Stimulated activated CD8-positive, alpha-beta memory T cell treated with anti-CD3 and anti-CD28 coated beads, Interleukin-2, amount 100 ng/mL, for 48 hours (primary cell): ENCODE measurements at regions not wholly inside any gene's neighbourhood (a gene's known extent, or its start where the extent isn't known, plus 50 kb on each side); places are given as distances from the start of the nearest gene placed in this dataset.
"Not testable (repeated sequence)": the region's sequence is repeated elsewhere in the genome, so short reads cannot be mapped to it uniquely, and the experiment has no call there.

ENCODE experiments used
- DNase-seq, 2 donors: peaks; one replicate each; pipeline ENCODE4 v3.0.0-alpha.2; 2020; ENCODE audit warnings: low read depth in 2 of 2

GRCh38 chr1:194710671-194711070 lies 1524.3 kb upstream of the B3GALT2 start:
- no peak for DNase-seq

- no peak for DNase-seq
Measured at GRCh38 chr1:194709439-194709838, 1523.0 kb upstream of the B3GALT2 start.

- DNase-seq = no peak
Measured at GRCh38 chr1:194707074-194707473, 1520.7 kb upstream of the B3GALT2 start.

- DNase-seq = no peak
Measured at GRCh38 chr1:194705123-194705854, 1518.9 kb upstream of the B3GALT2 start.

GRCh38 chr1:194698908-194699318 lies 1512.5 kb upstream of the B3GALT2 start:
- DNase-seq = no peak

- DNase-seq = no peak
Measured at GRCh38 chr1:194693244-194693643, 1506.8 kb upstream of the B3GALT2 start.

- no peak for DNase-seq
Measured at GRCh38 chr1:194684636-194685035, 1498.2 kb upstream of the B3GALT2 start.

- no peak for DNase-seq
Measured at GRCh38 chr1:194658090-194658439, 1471.7 kb upstream of the B3GALT2 start.

GRCh38 chr1:194654956-194655355 lies 1468.5 kb upstream of the B3GALT2 start:
- DNase-seq = no peak

- DNase-seq = no peak
Measured at GRCh38 chr1:194653385-194653784, 1467.0 kb upstream of the B3GALT2 start.

GRCh38 chr1:194647118-194647517 lies 1460.7 kb upstream of the B3GALT2 start:
- DNase-seq = no peak

- no peak for DNase-seq
Measured at GRCh38 chr1:194644528-194644927, 1458.1 kb upstream of the B3GALT2 start.

GRCh38 chr1:194640322-194640721 lies 1453.9 kb upstream of the B3GALT2 start:
- DNase-seq = no peak

GRCh38 chr1:194629011-194629410 lies 1442.6 kb upstream of the B3GALT2 start:
- DNase-seq = no peak

- DNase-seq = no peak
Measured at GRCh38 chr1:194624833-194625232, 1438.4 kb upstream of the B3GALT2 start.

GRCh38 chr1:194618101-194618500 lies 1431.7 kb upstream of the B3GALT2 start:
- DNase-seq = no peak

GRCh38 chr1:194617272-194617671 lies 1430.9 kb upstream of the B3GALT2 start:
- not testable (repeated sequence) for DNase-seq

- DNase-seq = no peak
Measured at GRCh38 chr1:194616835-194617234, 1430.4 kb upstream of the B3GALT2 start.

- DNase-seq = no peak
Measured at GRCh38 chr1:194602184-194602583, 1415.8 kb upstream of the B3GALT2 start.

- DNase-seq = no peak
Measured at GRCh38 chr1:194600716-194601115, 1414.3 kb upstream of the B3GALT2 start.

- no peak for DNase-seq
Measured at GRCh38 chr1:194598098-194598497, 1411.7 kb upstream of the B3GALT2 start.

GRCh38 chr1:194586302-194586701 lies 1399.9 kb upstream of the B3GALT2 start:
- no peak for DNase-seq

GRCh38 chr1:194584052-194584451 lies 1397.6 kb upstream of the B3GALT2 start:
- no peak for DNase-seq

GRCh38 chr1:194570476-194570875 lies 1384.1 kb upstream of the B3GALT2 start:
- no peak for DNase-seq
